Fibroblast of the aortic adventitia (primary cell): ENCODE measurements at regions not wholly inside any gene's neighbourhood (a gene's known extent, or its start where the extent isn't known, plus 50 kb on each side); places are given as distances from the start of the nearest gene placed in this dataset.

ENCODE experiments used
- DNase-seq: peaks from one replicate; pipeline ENCODE4 v3.0.0-alpha.2; 2010; ENCODE audit warnings: low read depth
- H3K4me3 ChIP-seq: 2 replicates; pipeline ENCODE4 v1.5.1; 2011; ENCODE audit warnings: low read depth, mild to moderate bottlenecking, control low read depth, low read length, moderate library complexity
- CTCF ChIP-seq: IDR thresholded peaks from 2 replicates; pipeline ENCODE4 v1.5.1; 2011; ENCODE audit warnings: mild to moderate bottlenecking, low read length, control low read depth, inconsistent platforms; ENCODE audit not compliant: insufficient read depth

DNA sequence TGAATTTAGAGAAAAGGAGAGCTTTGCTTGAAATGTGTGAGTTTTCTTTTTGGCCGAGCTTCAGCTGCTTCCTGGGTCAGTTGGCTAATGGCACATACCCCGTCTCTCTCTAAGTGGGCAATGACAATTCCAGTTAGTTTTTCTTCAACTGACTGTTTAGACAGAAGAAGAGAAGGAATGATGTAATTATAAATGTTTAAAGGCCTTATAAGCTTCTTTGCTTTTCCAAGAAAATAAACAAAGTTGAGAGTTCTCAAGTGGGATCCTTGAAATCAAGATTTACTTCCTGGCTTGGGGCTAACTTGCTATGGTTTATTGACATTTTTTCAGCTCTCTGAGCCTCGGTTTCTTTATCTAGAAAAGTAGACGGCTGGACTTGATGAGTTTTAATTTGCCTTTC lies 794.9 kb upstream of the ACVR2A start:
- DNase-seq, result peak; percentile 14
- no peak for TF ChIP-seq CTCF
- H3K4me3 ChIP-seq, result no peak overlapping the region

GRCh38 chr2:147046473-147046872 lies 798.4 kb upstream of the ACVR2A start:
- no peak overlapping the region for H3K4me3 ChIP-seq
- no peak for DNase-seq
- TF ChIP-seq CTCF, result no peak

GRCh38 chr2:147045113-147045512 lies 799.7 kb upstream of the ACVR2A start:
- DNase-seq, result peak; percentile 86
- H3K4me3 ChIP-seq, result no peak overlapping the region
- peak; percentile 79 for TF ChIP-seq CTCF

DNA sequence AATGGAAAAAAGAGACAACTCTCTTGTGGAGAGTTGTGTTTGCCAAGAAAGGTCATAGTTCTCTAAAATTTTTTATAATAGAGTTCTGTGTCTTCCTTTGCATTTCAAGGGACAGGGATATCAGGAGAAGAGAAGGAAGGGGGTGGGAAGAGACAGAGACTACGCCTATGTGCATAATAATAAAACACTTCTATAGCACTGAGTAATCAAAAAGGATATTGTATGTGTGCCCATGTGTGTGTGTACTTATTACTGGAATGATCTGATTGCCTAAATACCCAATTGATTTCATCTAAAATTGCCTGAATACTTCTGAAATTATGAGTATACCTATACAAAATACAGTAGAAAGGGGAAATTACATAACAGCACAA lies 803.7 kb upstream of the ACVR2A start:
- no peak for DNase-seq
- H3K4me3 ChIP-seq, result no peak overlapping the region
- no peak for TF ChIP-seq CTCF

DNA sequence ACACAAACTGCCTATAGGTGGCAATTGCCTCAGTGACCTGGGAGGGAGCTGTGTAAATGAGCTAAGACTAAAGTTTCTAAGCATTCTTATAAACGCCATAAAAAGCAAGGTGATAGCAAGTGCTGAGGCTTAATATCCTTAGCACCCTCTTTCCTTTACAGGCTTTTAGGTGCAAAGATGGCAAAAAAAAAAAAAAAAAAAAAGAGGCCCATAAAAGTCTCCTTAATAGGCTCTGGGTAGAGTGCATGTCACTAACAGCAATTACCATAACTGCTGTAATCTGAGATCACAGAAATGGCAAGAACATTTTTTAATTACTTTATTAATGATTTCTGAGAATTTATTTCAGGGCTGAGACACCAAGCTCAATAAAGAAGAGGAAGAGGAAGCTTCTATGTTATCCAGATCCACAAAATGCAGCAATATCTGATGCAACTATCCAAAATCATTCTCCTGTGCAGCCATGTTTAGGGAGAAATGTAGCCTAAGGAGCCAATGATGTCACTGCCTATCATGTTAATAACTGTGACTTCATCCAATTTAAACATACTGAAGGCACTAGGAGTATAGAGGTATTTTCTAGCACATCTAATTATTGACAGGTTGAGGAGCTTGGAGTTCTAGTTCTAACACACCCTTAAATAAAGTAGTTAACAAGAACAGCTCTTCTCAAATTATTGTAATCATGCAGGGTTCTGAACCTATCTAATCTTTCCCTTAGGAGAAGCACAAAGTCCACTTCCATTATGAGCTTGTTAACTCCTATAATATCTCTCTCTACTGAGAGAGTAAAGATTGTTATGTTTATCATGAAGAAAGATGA lies 804.3 kb upstream of the ACVR2A start:
- no peak overlapping the region for H3K4me3 ChIP-seq
- no peak for DNase-seq
- no peak for TF ChIP-seq CTCF

DNA sequence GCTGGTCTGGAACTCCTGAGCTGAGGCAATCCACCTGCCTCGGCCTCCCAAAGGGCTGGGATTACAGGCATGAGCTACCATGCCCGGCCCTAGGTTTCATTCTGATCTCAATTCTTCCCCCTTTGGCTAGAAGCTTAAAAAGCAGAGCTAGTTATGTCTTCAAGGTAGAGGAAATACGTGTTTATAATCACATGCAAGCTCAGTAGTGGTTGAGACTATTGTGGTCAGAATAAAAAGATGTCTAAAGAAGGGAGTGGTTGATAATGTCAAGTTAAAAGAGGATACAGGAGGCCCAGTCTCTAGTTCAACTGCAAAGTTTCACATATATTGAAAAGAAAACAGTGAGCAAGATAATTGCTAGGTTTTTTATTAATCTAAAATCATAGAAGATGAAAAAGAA lies 807.8 kb upstream of the ACVR2A start:
- no peak for TF ChIP-seq CTCF

DNA sequence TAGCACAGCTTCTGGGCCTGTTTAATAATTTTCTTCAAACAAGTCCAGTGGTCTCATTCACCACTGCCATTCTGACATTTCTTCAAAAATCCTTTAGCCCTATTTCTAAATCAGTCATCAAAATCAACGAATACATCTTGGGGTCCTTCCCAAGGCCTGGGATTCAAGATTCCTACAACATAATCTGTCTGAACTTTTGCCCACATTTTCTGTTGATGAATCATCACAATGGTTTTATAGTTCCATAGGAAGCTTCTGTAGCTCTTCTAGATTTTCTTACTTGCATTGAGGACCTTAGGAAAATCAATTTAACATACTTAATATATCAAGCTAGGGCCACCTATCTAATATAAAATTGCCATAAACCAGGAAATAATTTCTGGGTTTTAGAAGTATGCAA lies 811.8 kb upstream of the ACVR2A start:
- no peak for TF ChIP-seq CTCF
- peak; percentile 50 for DNase-seq
- H3K4me3 ChIP-seq, result no peak overlapping the region

More for the DNA sequence above, 807.8 kb upstream of the ACVR2A start:
- H3K4me3 ChIP-seq, result no peak overlapping the region
- no peak for DNase-seq
